ENCODE measurements at regions not wholly inside any gene's neighbourhood (a gene's known extent, or its start where the extent isn't known, plus 50 kb on each side); places are given as distances from the start of the nearest gene placed in this dataset.

DNA sequence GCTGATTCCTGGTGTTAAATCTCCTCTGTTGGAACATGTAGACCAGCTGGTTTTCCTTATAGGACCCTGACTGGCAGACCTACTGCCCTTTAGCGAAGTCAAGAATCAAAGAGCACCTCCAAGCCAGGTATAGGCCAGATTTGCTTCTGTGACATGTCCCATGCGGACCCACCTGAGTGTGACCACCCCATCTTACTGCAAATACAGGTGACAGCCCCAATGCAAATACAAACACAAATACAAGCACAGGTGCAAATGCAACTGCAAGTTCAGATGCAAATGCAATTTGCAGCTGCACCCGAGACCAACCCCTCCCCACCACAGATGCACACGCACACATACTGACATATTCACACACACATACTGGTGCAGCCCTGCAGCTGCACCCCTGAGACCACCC, 72.3 kb downstream of the SIK1 start:
- intact Hi-C loops (cut with micrococcal nuclease) = no loop called here
- no peak overlapping the region for H3K27ac Mint-ChIP-seq
- no peak for DNase-seq
- no peaks in the 10 kb centered on the region for H3K27me3 Mint-ChIP-seq (ENCODE audit: low read depth)
- H3K4me3 Mint-ChIP-seq = no peak overlapping the region
- CTCF ChIA-PET = no interaction called here
- H3K4me1 Mint-ChIP-seq (ENCODE audit: low read depth) = peaks cover 8% of the 10 kb centered on the region
- no peaks in the 10 kb centered on the region for H3K9me3 Mint-ChIP-seq
- no peaks in the 10 kb centered on the region for H3K36me3 Mint-ChIP-seq (ENCODE audit: low read depth)

- no peak overlapping the region for H3K27ac Mint-ChIP-seq
- peaks cover 8% of the 10 kb centered on the region for H3K4me1 Mint-ChIP-seq (ENCODE audit: low read depth)
- no peaks in the 10 kb centered on the region for H3K27me3 Mint-ChIP-seq (ENCODE audit: low read depth)
- no peak for DNase-seq
- CTCF ChIA-PET = no interaction called here
- no peaks in the 10 kb centered on the region for H3K36me3 Mint-ChIP-seq (ENCODE audit: low read depth)
- H3K9me3 Mint-ChIP-seq = no peaks in the 10 kb centered on the region
- intact Hi-C loops (cut with micrococcal nuclease) = no loop called here
- H3K4me3 Mint-ChIP-seq = no peak overlapping the region
Observed at GRCh38 chr21:43354026-43354420, 72.9 kb downstream of the SIK1 start.

DNA sequence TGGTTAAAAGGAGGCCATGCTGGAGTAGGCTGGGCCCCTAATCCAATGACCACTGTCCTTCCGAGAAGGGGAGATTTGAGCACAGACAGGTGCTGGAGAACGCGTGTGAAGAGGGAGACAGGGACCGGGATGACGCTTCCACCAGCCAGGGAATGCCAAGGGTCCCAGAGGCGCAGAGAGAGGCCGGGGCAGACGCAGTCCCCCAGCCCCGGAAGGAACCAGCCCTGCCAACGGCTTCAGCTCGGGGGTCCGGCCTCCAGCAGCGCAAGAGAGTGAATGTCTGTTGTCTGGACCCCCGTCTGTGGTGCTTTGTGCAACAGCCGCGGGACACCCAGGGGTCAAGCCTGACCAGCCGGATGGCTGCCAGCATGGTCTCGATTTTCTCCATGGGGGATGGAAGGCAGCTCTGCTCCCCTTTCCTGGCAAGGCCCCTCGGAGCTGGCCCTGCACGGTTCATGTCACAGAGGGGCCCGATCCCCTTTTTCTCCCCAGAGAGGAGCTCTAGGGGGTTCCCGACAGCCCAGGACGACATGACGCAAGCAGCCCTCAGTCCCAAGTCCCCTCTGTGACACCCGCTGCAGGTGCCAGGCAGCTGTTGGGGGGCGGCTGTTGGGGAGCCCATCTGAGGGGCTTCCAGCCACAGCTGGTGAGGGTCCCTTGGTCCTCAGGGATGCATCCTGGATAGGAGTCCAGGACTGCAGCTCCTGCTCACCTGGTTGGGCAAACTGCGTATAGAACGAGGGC, 73.5 kb downstream of the SIK1 start:
- H3K27ac Mint-ChIP-seq = peak overlapping the region; percentile 76
- DNase-seq = no peak
- H3K4me1 Mint-ChIP-seq (ENCODE audit: low read depth) = peaks cover 8% of the 10 kb centered on the region
- H3K36me3 Mint-ChIP-seq (ENCODE audit: low read depth) = no peaks in the 10 kb centered on the region
- CTCF ChIA-PET = no interaction called here
- H3K4me3 Mint-ChIP-seq = no peak overlapping the region
- no peaks in the 10 kb centered on the region for H3K9me3 Mint-ChIP-seq
- intact Hi-C loops (cut with micrococcal nuclease) = no loop called here
- no peaks in the 10 kb centered on the region for H3K27me3 Mint-ChIP-seq (ENCODE audit: low read depth)

DNA sequence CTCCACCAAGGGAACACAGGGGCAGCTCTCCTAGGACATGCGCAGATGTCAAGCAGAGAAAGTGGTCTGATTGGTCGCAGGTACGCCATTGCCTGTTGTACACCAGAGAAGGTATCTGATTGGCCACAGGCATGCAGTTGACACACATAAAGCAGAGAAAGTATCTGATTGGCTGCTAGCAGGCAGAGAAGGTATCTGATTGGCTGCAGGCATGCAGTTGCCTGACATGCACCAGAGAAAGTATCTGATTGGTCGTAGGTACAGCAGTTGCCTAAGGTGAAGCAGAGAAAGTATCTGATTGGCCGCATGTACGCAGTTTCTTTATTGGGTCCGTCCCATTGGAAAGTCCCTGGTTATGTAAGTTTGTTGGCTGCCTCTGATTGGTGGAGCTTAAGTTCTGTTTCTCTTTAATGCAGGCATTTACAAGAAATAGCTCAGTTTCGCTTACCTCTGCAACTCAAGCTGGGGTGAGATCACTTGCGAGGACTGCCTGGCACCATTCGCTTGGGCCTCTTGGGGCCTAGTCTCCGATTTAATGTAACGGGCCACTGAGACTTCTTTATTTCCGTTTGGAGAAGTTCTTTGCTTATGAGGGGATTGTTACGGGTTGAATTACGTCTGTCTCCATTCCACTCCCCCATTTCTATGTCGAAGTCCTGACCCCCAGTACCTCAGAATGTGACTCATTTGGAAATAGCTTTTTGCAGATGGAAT, 74.2 kb downstream of the SIK1 start:
- H3K36me3 Mint-ChIP-seq (ENCODE audit: low read depth) = no peaks in the 10 kb centered on the region
- no peaks in the 10 kb centered on the region for H3K27me3 Mint-ChIP-seq (ENCODE audit: low read depth)
- intact Hi-C loops (cut with micrococcal nuclease) = no loop called here
- DNase-seq = peak; percentile 37
- peaks cover 8% of the 10 kb centered on the region for H3K4me1 Mint-ChIP-seq (ENCODE audit: low read depth)
- no peaks in the 10 kb centered on the region for H3K9me3 Mint-ChIP-seq
- CTCF ChIA-PET = no interaction called here
- peak overlapping the region; percentile 76 for H3K27ac Mint-ChIP-seq
- H3K4me3 Mint-ChIP-seq = no peak overlapping the region

DNA sequence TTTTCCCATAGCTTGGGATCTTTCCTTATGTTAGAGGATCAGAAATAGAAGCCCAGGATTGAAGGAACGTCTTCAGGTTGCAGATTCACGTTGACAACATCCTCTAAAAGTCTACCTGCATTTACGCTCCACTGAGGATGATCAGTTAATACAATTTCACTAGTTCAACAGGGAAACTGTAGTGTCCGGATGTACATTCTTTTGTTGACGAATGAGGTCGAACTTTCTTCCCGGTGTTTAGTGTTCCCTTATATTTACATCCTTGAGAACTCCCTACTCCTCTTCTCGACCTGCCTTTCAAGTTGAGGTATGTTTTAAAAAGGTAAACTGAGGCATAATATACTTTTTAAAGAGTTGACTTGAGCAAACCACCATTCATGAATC, 74.8 kb downstream of the SIK1 start:
- H3K4me1 Mint-ChIP-seq (ENCODE audit: low read depth) = peaks cover 8% of the 10 kb centered on the region
- no peaks in the 10 kb centered on the region for H3K36me3 Mint-ChIP-seq (ENCODE audit: low read depth)
- H3K27ac Mint-ChIP-seq = no peak overlapping the region
- H3K4me3 Mint-ChIP-seq = no peak overlapping the region
- H3K27me3 Mint-ChIP-seq (ENCODE audit: low read depth) = no peaks in the 10 kb centered on the region
- CTCF ChIA-PET = no interaction called here
- DNase-seq = no peak
- no peaks in the 10 kb centered on the region for H3K9me3 Mint-ChIP-seq
- intact Hi-C loops (cut with micrococcal nuclease) = no loop called here

- Mint-ChIP-seq H3K27me3 (ENCODE audit: low read depth) (no peaks in the 10 kb centered on the region), H3K36me3 (ENCODE audit: low read depth) (no peaks in the 10 kb centered on the region), H3K4me1 (ENCODE audit: low read depth) (peaks cover 8% of the 10 kb centered on the region), H3K27ac (no peak overlapping the region), H3K4me3 (no peak overlapping the region), H3K9me3 (no peaks in the 10 kb centered on the region)
- DNase-seq = no peak
- intact Hi-C loops (cut with micrococcal nuclease) = no loop called here
- CTCF ChIA-PET = no interaction called here
Observed at GRCh38 chr21:43351501-43352153, 75.3 kb downstream of the SIK1 start.

GRCh38 chr21:43349644-43350043, 77.3 kb downstream of the SIK1 start:
- intact Hi-C loops (cut with micrococcal nuclease) = no loop called here

DNA sequence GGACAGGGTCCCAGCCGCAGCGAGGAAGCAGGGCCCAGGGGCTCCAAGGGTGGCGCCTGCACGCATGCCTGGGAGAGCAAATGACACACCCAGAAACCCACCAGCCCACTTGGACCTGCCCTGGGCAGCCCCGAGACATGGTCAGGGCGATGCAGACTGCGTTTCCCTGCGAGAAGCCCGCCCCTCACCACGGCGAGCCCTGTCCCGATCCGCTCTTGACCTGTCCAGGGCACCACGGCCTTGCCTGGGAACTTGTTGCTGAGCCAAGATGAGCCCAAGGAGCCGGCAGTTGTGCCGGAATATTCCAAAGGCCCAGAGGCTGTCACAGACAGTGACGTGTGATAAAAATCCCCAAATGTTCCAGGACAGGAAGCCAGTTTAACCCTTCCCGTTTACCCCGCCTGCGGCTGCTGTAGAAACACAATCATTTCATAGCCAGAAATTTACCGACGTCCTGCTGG, 78.1 kb downstream of the SIK1 start:
- Mint-ChIP-seq H3K4me3 (no peak overlapping the region), H3K36me3 (ENCODE audit: low read depth) (no peaks in the 10 kb centered on the region), H3K27ac (no peak overlapping the region), H3K9me3 (no peaks in the 10 kb centered on the region), H3K27me3 (ENCODE audit: low read depth) (no peaks in the 10 kb centered on the region), H3K4me1 (ENCODE audit: low read depth) (peaks cover 14% of the 10 kb centered on the region)
- CTCF ChIA-PET = no interaction called here
- no peak for DNase-seq
- intact Hi-C loops (cut with micrococcal nuclease) = no loop called here

More at GRCh38 chr21:43349644-43350043, 77.3 kb downstream of the SIK1 start:
- Mint-ChIP-seq H3K9me3 (no peaks in the 10 kb centered on the region), H3K36me3 (ENCODE audit: low read depth) (no peaks in the 10 kb centered on the region), H3K4me1 (ENCODE audit: low read depth) (peaks cover 14% of the 10 kb centered on the region), H3K4me3 (no peak overlapping the region), H3K27ac (no peak overlapping the region), H3K27me3 (ENCODE audit: low read depth) (no peaks in the 10 kb centered on the region)
- no peak for DNase-seq
- CTCF ChIA-PET = no interaction called here

GRCh38 chr21:43348170-43348766, 78.7 kb downstream of the SIK1 start:
- H3K27me3 Mint-ChIP-seq (ENCODE audit: low read depth) = no peaks in the 10 kb centered on the region
- DNase-seq = no peak
- no peaks in the 10 kb centered on the region for H3K36me3 Mint-ChIP-seq (ENCODE audit: low read depth)

GRCh38 chr21:43347461-43348169, 79.3 kb downstream of the SIK1 start:
- no peak overlapping the region for H3K27ac Mint-ChIP-seq
- H3K4me3 Mint-ChIP-seq = no peak overlapping the region
- DNase-seq = no peak
- no peaks in the 10 kb centered on the region for H3K27me3 Mint-ChIP-seq (ENCODE audit: low read depth)
- no peaks in the 10 kb centered on the region for H3K9me3 Mint-ChIP-seq
- intact Hi-C loops (cut with micrococcal nuclease) = no loop called here
- peaks cover 8% of the 10 kb centered on the region for H3K4me1 Mint-ChIP-seq (ENCODE audit: low read depth)
- H3K36me3 Mint-ChIP-seq (ENCODE audit: low read depth) = no peaks in the 10 kb centered on the region
- CTCF ChIA-PET = no interaction called here

More at GRCh38 chr21:43348170-43348766, 78.7 kb downstream of the SIK1 start:
- H3K4me3 Mint-ChIP-seq = no peak overlapping the region
- intact Hi-C loops (cut with micrococcal nuclease) = no loop called here
- no peak overlapping the region for H3K27ac Mint-ChIP-seq
- peaks cover 14% of the 10 kb centered on the region for H3K4me1 Mint-ChIP-seq (ENCODE audit: low read depth)
- CTCF ChIA-PET = no interaction called here
- H3K9me3 Mint-ChIP-seq = no peaks in the 10 kb centered on the region

GRCh38 chr21:43346551-43346950, 80.4 kb downstream of the SIK1 start:
- Mint-ChIP-seq H3K36me3 (ENCODE audit: low read depth) (no peaks in the 10 kb centered on the region), H3K4me3 (no peak overlapping the region)

DNA sequence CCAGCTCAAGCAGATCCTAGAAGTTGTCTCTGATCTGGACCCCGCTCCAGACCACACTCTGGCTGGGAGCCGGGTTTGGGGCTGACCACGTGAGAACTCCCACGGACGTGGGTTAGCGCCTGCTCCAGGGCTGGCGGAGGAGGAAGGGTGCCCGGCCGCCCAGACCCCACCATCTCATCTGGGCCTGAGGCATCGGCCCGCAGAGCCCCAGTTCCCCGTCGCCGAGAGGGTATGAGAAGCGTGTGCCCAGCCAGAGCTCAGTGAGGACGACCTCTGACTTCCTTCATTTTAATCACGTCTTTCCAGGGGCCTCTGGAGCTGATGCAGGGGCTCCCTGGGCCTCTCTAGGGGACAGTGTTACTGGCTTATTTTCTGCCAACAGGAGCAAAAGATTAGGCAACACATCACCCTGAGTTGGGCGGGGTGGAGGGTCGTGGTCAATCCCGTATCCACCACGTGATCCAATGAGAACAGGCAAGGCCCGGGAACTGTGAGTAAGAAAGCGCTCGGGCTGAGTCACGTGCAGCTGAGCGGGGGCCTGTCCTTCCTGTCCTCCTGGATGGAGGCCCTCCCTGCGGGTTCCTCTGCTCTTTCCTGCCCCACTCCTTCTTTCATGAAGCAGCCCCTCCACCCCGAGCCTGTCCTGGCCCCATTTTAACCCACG, 81.1 kb downstream of the SIK1 start:
- CTCF ChIA-PET = no interaction called here
- Mint-ChIP-seq H3K4me3 (no peak overlapping the region), H3K9me3 (no peaks in the 10 kb centered on the region), H3K36me3 (ENCODE audit: low read depth) (no peaks in the 10 kb centered on the region), H3K4me1 (ENCODE audit: low read depth) (peaks cover 7% of the 10 kb centered on the region), H3K27ac (peak overlapping the region; percentile 41), H3K27me3 (ENCODE audit: low read depth) (no peaks in the 10 kb centered on the region)
- peak; percentile 80 for DNase-seq
- intact Hi-C loops (cut with micrococcal nuclease) = no loop called here

More at GRCh38 chr21:43346551-43346950, 80.4 kb downstream of the SIK1 start:
- intact Hi-C loops (cut with micrococcal nuclease) = no loop called here
- peaks cover 7% of the 10 kb centered on the region for H3K4me1 Mint-ChIP-seq (ENCODE audit: low read depth)
- no peak for DNase-seq
- H3K9me3 Mint-ChIP-seq = no peaks in the 10 kb centered on the region
- no peaks in the 10 kb centered on the region for H3K27me3 Mint-ChIP-seq (ENCODE audit: low read depth)
- H3K27ac Mint-ChIP-seq = peak overlapping the region; percentile 41
- CTCF ChIA-PET = no interaction called here

All from activated naive CD4-positive, alpha-beta T cell treated with anti-CD3 and anti-CD28 coated beads for 36 hours (primary cell).